Neural progenitor cell (in vitro differentiated cells): ENCODE measurements at regions not wholly inside any gene's neighbourhood (a gene's known extent, or its start where the extent isn't known, plus 50 kb on each side); places are given as distances from the start of the nearest gene placed in this dataset.

ENCODE experiments used
- DNase-seq: peaks from one replicate; pipeline ENCODE4 v3.0.0-alpha.2; 2016; ENCODE audit warnings: low spot score
- H2AFZ ChIP-seq: fragments of 200-600 bp; sonication (generic); replicated peaks from 2 replicates; pipeline ENCODE4 v1.6.1; 2016; ENCODE audit warnings: antibody characterized with exemption
- H3F3A ChIP-seq: fragments of 200-600 bp; sonication (generic); 2 replicates; pipeline ENCODE4 v1.6.1; 2016; ENCODE audit warnings: antibody characterized with exemption, low read depth
- H3K27ac ChIP-seq: fragments of 200-600 bp; sonication (generic); 2 replicates; pipeline ENCODE4 v1.5.1; 2016; ENCODE audit warnings: mild to moderate bottlenecking
- H3K27me3 ChIP-seq: fragments of 200-600 bp; sonication (generic); 2 replicates; pipeline ENCODE4 v1.6.1; 2016; ENCODE audit warnings: mild to moderate bottlenecking, moderate library complexity
- H3K36me3 ChIP-seq: fragments of 200-600 bp; sonication (generic); 2 replicates; pipeline ENCODE4 v1.5.1; 2016
- H3K4me1 ChIP-seq: fragments of 200-600 bp; sonication (generic); 2 replicates; pipeline ENCODE4 v1.6.1; 2016; ENCODE audit warnings: mixed run types
- H3K4me2 ChIP-seq: fragments of 200-600 bp; sonication (generic); 2 replicates; pipeline ENCODE4 v1.6.1; 2016
- H3K4me3 ChIP-seq: fragments of 200-600 bp; sonication (generic); 2 replicates; pipeline ENCODE4 v1.5.1; 2016
- H3K79me2 ChIP-seq: fragments of 200-600 bp; sonication (generic); 2 replicates; pipeline ENCODE4 v1.6.1; 2016; ENCODE audit warnings: low read depth
- H3K9ac ChIP-seq: fragments of 200-600 bp; sonication (generic); 2 replicates; pipeline ENCODE4 v1.6.1; 2016
- H3K9me3 ChIP-seq: fragments of 200-600 bp; sonication (generic); 2 replicates; pipeline ENCODE4 v1.5.1; 2016; ENCODE audit warnings: low read depth
- H4K20me1 ChIP-seq: fragments of 200-600 bp; sonication (generic); 2 replicates; pipeline ENCODE4 v1.6.1; 2016; ENCODE audit warnings: low read depth
- H3K27ac Mint-ChIP-seq: 3 replicates; pipeline ENCODE4 v1.8.0; 2021; ENCODE audit warnings: mixed read lengths
- H3K27me3 Mint-ChIP-seq: 2 replicates; pipeline ENCODE4 v1.8.0; 2022; ENCODE audit warnings: low read depth, mild to moderate bottlenecking, inconsistent platforms, moderate library complexity, mixed read lengths; ENCODE audit not compliant: insufficient read depth
- H3K36me3 Mint-ChIP-seq: 3 replicates; pipeline ENCODE4 v1.8.0; 2021; ENCODE audit warnings: mixed read lengths
- H3K4me1 Mint-ChIP-seq: 3 replicates; pipeline ENCODE4 v1.8.0; 2021; ENCODE audit warnings: mixed read lengths
- H3K4me3 Mint-ChIP-seq: 3 replicates; pipeline ENCODE4 v1.8.0; 2021; ENCODE audit warnings: mild to moderate bottlenecking, moderate library complexity, mixed read lengths
- H3K9me3 Mint-ChIP-seq: 3 replicates; pipeline ENCODE4 v1.8.0; 2020; ENCODE audit warnings: mixed read lengths
- EZH2 ChIP-seq: fragments of 200-600 bp; sonication (generic); IDR thresholded peaks from 2 replicates; pipeline ENCODE4 v1.6.1; 2017; ENCODE audit warnings: antibody characterized with exemption, mild to moderate bottlenecking, moderate library complexity
- EZH2phosphoT487 ChIP-seq: fragments of 200-600 bp; sonication (generic); IDR thresholded peaks from 2 replicates; pipeline ENCODE4 v1.6.1; 2017; ENCODE audit warnings: antibody characterized with exemption
- TF ChIP-seq, protein P1 (sequence below): fragments of 200-600 bp; sonication (generic); IDR thresholded peaks from 2 replicates; pipeline ENCODE4 v1.5.1; 2017; ENCODE audit warnings: antibody characterized with exemption, mild to moderate bottlenecking

- H3K4me3 ChIP-seq, result no peak overlapping the region
- no peaks in the 10 kb centered on the region for H3K4me1 Mint-ChIP-seq
- H2AFZ ChIP-seq, result no peak overlapping the region
- no peak overlapping the region for H3K9ac ChIP-seq
- H3K36me3 Mint-ChIP-seq, result no peaks in the 10 kb centered on the region
- H3K36me3 ChIP-seq, result no peaks in the 10 kb centered on the region
- H3K4me2 ChIP-seq, result no peak overlapping the region
- H4K20me1 ChIP-seq, result no peaks in the 10 kb centered on the region
- no peaks in the 10 kb centered on the region for H3F3A ChIP-seq
- TF ChIP-seq, protein P1, sequence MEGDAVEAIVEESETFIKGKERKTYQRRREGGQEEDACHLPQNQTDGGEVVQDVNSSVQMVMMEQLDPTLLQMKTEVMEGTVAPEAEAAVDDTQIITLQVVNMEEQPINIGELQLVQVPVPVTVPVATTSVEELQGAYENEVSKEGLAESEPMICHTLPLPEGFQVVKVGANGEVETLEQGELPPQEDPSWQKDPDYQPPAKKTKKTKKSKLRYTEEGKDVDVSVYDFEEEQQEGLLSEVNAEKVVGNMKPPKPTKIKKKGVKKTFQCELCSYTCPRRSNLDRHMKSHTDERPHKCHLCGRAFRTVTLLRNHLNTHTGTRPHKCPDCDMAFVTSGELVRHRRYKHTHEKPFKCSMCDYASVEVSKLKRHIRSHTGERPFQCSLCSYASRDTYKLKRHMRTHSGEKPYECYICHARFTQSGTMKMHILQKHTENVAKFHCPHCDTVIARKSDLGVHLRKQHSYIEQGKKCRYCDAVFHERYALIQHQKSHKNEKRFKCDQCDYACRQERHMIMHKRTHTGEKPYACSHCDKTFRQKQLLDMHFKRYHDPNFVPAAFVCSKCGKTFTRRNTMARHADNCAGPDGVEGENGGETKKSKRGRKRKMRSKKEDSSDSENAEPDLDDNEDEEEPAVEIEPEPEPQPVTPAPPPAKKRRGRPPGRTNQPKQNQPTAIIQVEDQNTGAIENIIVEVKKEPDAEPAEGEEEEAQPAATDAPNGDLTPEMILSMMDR, result no peak
- no peaks in the 10 kb centered on the region for H3K79me2 ChIP-seq
- H3K4me3 Mint-ChIP-seq, result no peak overlapping the region
- no peak for DNase-seq
- no peak overlapping the region for H3K27ac Mint-ChIP-seq
- peaks cover 9% of the 10 kb centered on the region for H3K9me3 Mint-ChIP-seq
- H3K27me3 Mint-ChIP-seq, result peaks cover 4% of the 10 kb centered on the region
- H3K27me3 ChIP-seq, result no peaks in the 10 kb centered on the region
- no peaks in the 10 kb centered on the region for H3K9me3 ChIP-seq
- H3K27ac ChIP-seq, result no peak overlapping the region
- H3K4me1 ChIP-seq, result no peaks in the 10 kb centered on the region
Measured at GRCh38 chr11:106176817-106177216, 99.4 kb downstream of the AASDHPPT start.

- Histone ChIP-seq H3K36me3 (no peaks in the 10 kb centered on the region), H4K20me1 (no peaks in the 10 kb centered on the region), H3K4me3 (no peak overlapping the region), H3K27me3 (no peaks in the 10 kb centered on the region), H3K9ac (no peak overlapping the region), H3F3A (no peaks in the 10 kb centered on the region), H3K4me2 (no peak overlapping the region), H3K9me3 (no peaks in the 10 kb centered on the region), H2AFZ (no peak overlapping the region), H3K4me1 (no peaks in the 10 kb centered on the region), H3K27ac (no peak overlapping the region), H3K79me2 (no peaks in the 10 kb centered on the region)
- Mint-ChIP-seq H3K27ac (no peak overlapping the region), H3K36me3 (no peaks in the 10 kb centered on the region), H3K4me1 (no peaks in the 10 kb centered on the region), H3K9me3 (peaks cover 9% of the 10 kb centered on the region), H3K27me3 (peaks cover 4% of the 10 kb centered on the region), H3K4me3 (no peak overlapping the region)
- no peak for DNase-seq
- no peak for TF ChIP-seq EZH2phosphoT487
- TF ChIP-seq, protein P1, result no peak
- TF ChIP-seq EZH2, result no peak
Measured at GRCh38 chr11:106177311-106177710, 99.8 kb downstream of the AASDHPPT start.

DNA sequence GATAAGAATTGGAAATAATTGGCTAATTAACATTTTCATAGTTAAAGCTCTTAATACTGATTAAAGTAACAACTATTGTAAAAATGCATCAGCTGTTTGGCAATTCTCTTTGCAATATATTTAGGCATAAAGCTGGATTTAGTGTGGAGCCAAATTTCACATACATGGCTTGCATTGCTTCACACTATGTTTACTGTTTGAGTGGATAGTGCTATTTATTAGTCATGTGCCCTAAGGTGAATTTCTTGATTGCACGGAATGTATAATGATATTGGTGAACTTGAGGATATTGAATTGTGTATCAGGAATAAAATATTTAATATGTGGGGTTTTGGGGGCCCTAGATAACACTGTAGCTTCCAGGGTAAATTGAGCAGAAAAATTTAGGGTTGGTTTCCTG, 100.9 kb downstream of the AASDHPPT start:
- H3K36me3 Mint-ChIP-seq, result no peaks in the 10 kb centered on the region
- H3K9ac ChIP-seq, result no peak overlapping the region
- H3K27me3 Mint-ChIP-seq, result peaks cover 4% of the 10 kb centered on the region
- H3K9me3 ChIP-seq, result no peaks in the 10 kb centered on the region
- H3K4me1 Mint-ChIP-seq, result no peaks in the 10 kb centered on the region
- H3K27ac ChIP-seq, result no peak overlapping the region
- TF ChIP-seq EZH2 (no peak), EZH2phosphoT487 (no peak)
- TF ChIP-seq, protein P1, result no peak
- H3F3A ChIP-seq, result no peaks in the 10 kb centered on the region
- H2AFZ ChIP-seq, result no peak overlapping the region
- H3K4me2 ChIP-seq, result no peak overlapping the region
- H3K9me3 Mint-ChIP-seq, result peaks cover 9% of the 10 kb centered on the region
- H3K4me1 ChIP-seq, result no peaks in the 10 kb centered on the region
- H3K4me3 ChIP-seq, result no peak overlapping the region
- no peaks in the 10 kb centered on the region for H3K27me3 ChIP-seq
- no peaks in the 10 kb centered on the region for H3K36me3 ChIP-seq
- no peak overlapping the region for H3K27ac Mint-ChIP-seq
- H4K20me1 ChIP-seq, result no peaks in the 10 kb centered on the region
- no peaks in the 10 kb centered on the region for H3K79me2 ChIP-seq
- H3K4me3 Mint-ChIP-seq, result no peak overlapping the region
- DNase-seq, result no peak

- Mint-ChIP-seq H3K27ac (no peak overlapping the region), H3K36me3 (no peaks in the 10 kb centered on the region), H3K9me3 (peaks cover 9% of the 10 kb centered on the region), H3K4me1 (no peaks in the 10 kb centered on the region), H3K27me3 (peaks cover 4% of the 10 kb centered on the region), H3K4me3 (no peak overlapping the region)
- H3K4me1 ChIP-seq, result no peaks in the 10 kb centered on the region
- H3K9ac ChIP-seq, result no peak overlapping the region
- no peaks in the 10 kb centered on the region for H4K20me1 ChIP-seq
- H3K4me3 ChIP-seq, result no peak overlapping the region
- H3K27me3 ChIP-seq, result no peaks in the 10 kb centered on the region
- no peaks in the 10 kb centered on the region for H3K9me3 ChIP-seq
- no peaks in the 10 kb centered on the region for H3F3A ChIP-seq
- no peak for DNase-seq
- H3K27ac ChIP-seq, result no peak overlapping the region
- no peaks in the 10 kb centered on the region for H3K36me3 ChIP-seq
- no peak overlapping the region for H3K4me2 ChIP-seq
- TF ChIP-seq EZH2phosphoT487 (no peak), EZH2 (no peak)
- TF ChIP-seq, protein P1, result no peak
- no peaks in the 10 kb centered on the region for H3K79me2 ChIP-seq
- no peak overlapping the region for H2AFZ ChIP-seq
Measured at GRCh38 chr11:106179048-106179447, 101.6 kb downstream of the AASDHPPT start.
